Bone marrow (tissue), 2 donors: ENCODE measurements at regions not wholly inside any gene's neighbourhood (a gene's known extent, or its start where the extent isn't known, plus 50 kb on each side); places are given as distances from the start of the nearest gene placed in this dataset.
"Not testable (repeated sequence)": the region's sequence is repeated elsewhere in the genome, so short reads cannot be mapped to it uniquely, and the experiment has no call there.

Source experiments
- DNase-seq, 2 donors: peaks; one replicate each; lab custom pipeline; 2025; lab: John Stamatoyannopoulos, UW

- DNase-seq: no peak
These were observed 123.5 kb downstream of the MAP3K7 start for GRCh38 chr6:90463359-90463758.

GRCh38 chr6:90462102-90462501 lies 124.8 kb downstream of the MAP3K7 start:
- DNase-seq: no peak

GRCh38 chr6:90461383-90461782 lies 125.5 kb downstream of the MAP3K7 start:
- no peak for DNase-seq

GRCh38 chr6:90460051-90460450 lies 126.8 kb downstream of the MAP3K7 start:
- no peak for DNase-seq

GRCh38 chr6:90459225-90459758 lies 127.6 kb downstream of the MAP3K7 start:
- DNase-seq: no peak

GRCh38 chr6:90458353-90459224 lies 128.3 kb downstream of the MAP3K7 start:
- peak in 1 of 2 donors; percentile 42 for DNase-seq

GRCh38 chr6:90457867-90458259 lies 129.0 kb downstream of the MAP3K7 start:
- no peak for DNase-seq

- not testable (repeated sequence) for DNase-seq
These were observed 129.6 kb downstream of the MAP3K7 start for GRCh38 chr6:90456997-90457866.

- DNase-seq: no peak
These were observed 130.9 kb downstream of the MAP3K7 start for GRCh38 chr6:90456001-90456400.

- no peak for DNase-seq
These were observed 131.9 kb downstream of the MAP3K7 start for GRCh38 chr6:90454836-90455427.

- DNase-seq: no peak
These were observed 136.5 kb downstream of the MAP3K7 start for GRCh38 chr6:90450268-90450953.

GRCh38 chr6:90449311-90449710 lies 137.6 kb downstream of the MAP3K7 start:
- DNase-seq: no peak

- DNase-seq: no peak
These were observed 138.0 kb downstream of the MAP3K7 start for GRCh38 chr6:90448836-90449235.

- no peak for DNase-seq
These were observed 140.7 kb downstream of the MAP3K7 start for GRCh38 chr6:90446164-90446563.

GRCh38 chr6:90445533-90446108 lies 141.3 kb downstream of the MAP3K7 start:
- no peak for DNase-seq

GRCh38 chr6:90444160-90444714 lies 142.6 kb downstream of the MAP3K7 start:
- no peak for DNase-seq

- no peak for DNase-seq
These were observed 144.5 kb downstream of the MAP3K7 start for GRCh38 chr6:90442366-90442765.

GRCh38 chr6:90440586-90441283 lies 144.1 kb upstream of the BACH2 start:
- no peak for DNase-seq

- no peak for DNase-seq
These were observed 142.9 kb upstream of the BACH2 start for GRCh38 chr6:90439586-90439985.

GRCh38 chr6:90436403-90436802 lies 139.8 kb upstream of the BACH2 start:
- DNase-seq: no peak
